NCI-H2196 (cell line): ENCODE measurements at regions not wholly inside any gene's neighbourhood (a gene's known extent, or its start where the extent isn't known, plus 50 kb on each side); places are given as distances from the start of the nearest gene placed in this dataset.

ENCODE experiments used
- DNase-seq: peaks from one replicate; lab custom pipeline; 2025; ENCODE audit not compliant: unreplicated experiment; lab: John Stamatoyannopoulos, UW

- DNase-seq: no peak
Observed at GRCh38 chr5:56282951-56283350, 49.8 kb upstream of the ANKRD55 start.
